ENCODE measurements at regions not wholly inside any gene's neighbourhood (a gene's known extent, or its start where the extent isn't known, plus 50 kb on each side); places are given as distances from the start of the nearest gene placed in this dataset.

DNA sequence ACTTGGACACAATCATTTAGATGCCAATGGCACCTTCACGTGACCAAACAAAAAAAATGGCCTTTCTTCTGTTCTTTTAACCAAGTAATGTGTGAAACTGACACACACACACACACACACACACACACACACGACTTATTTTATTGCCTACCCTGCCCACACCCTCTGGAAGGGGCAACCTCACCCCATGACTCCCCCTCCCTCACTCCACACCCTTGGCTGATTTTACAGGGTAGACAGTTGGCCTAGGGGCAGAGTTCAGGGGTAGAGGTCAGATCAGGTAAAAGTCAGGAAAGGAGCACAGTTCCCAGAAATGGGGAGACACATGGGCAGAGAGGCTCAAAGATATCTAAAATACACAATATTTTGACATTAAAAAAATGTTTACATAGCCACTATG lies 144.8 kb upstream of the GJB5 start:
- Histone ChIP-seq H3K4me3 (ENCODE audit: low read length) (no peak overlapping the region), H3K27me3 (replicated peaks; ENCODE audit: control insufficient read depth, insufficient read depth, low read length) (peaks cover 58% of the 10 kb centered on the region), H3K4me1 (ENCODE audit: control insufficient read depth, insufficient read depth, low read length) (no peaks in the 10 kb centered on the region), H3K36me3 (ENCODE audit: control insufficient read depth, insufficient read depth, low read length, severe bottlenecking) (no peaks in the 10 kb centered on the region), H3K9ac (ENCODE audit: low read length) (no peak overlapping the region), H3K9me3 (ENCODE audit: control insufficient read depth, low read length) (no peaks in the 10 kb centered on the region)
- DNase-seq (ENCODE audit: low read depth) = no peak

- H3K27me3 ChIP-seq (replicated peaks; ENCODE audit: control insufficient read depth, insufficient read depth, low read length) = peaks cover 59% of the 10 kb centered on the region
- no peak for DNase-seq (ENCODE audit: low read depth)
- H3K4me1 ChIP-seq (ENCODE audit: control insufficient read depth, insufficient read depth, low read length) = no peaks in the 10 kb centered on the region
- H3K9me3 ChIP-seq (ENCODE audit: control insufficient read depth, low read length) = no peaks in the 10 kb centered on the region
- no peaks in the 10 kb centered on the region for H3K36me3 ChIP-seq (ENCODE audit: control insufficient read depth, insufficient read depth, low read length, severe bottlenecking)
- H3K9ac ChIP-seq (ENCODE audit: low read length) = no peak overlapping the region
- no peak overlapping the region for H3K4me3 ChIP-seq (ENCODE audit: low read length)
These were observed 143.3 kb upstream of the GJB5 start for GRCh38 chr1:34611571-34611970.

GRCh38 chr1:34612091-34612827 lies 142.6 kb upstream of the GJB5 start:
- Histone ChIP-seq H3K27me3 (replicated peaks; ENCODE audit: control insufficient read depth, insufficient read depth, low read length) (peaks cover 59% of the 10 kb centered on the region), H3K4me1 (ENCODE audit: control insufficient read depth, insufficient read depth, low read length) (no peaks in the 10 kb centered on the region), H3K9ac (ENCODE audit: low read length) (no peak overlapping the region), H3K36me3 (ENCODE audit: control insufficient read depth, insufficient read depth, low read length, severe bottlenecking) (no peaks in the 10 kb centered on the region), H3K9me3 (ENCODE audit: control insufficient read depth, low read length) (no peaks in the 10 kb centered on the region), H3K4me3 (ENCODE audit: low read length) (no peak overlapping the region)
- no peak for DNase-seq (ENCODE audit: low read depth)

- Histone ChIP-seq H3K4me1 (ENCODE audit: control insufficient read depth, insufficient read depth, low read length) (no peaks in the 10 kb centered on the region), H3K27me3 (replicated peaks; ENCODE audit: control insufficient read depth, insufficient read depth, low read length) (peaks cover 47% of the 10 kb centered on the region), H3K9me3 (ENCODE audit: control insufficient read depth, low read length) (no peaks in the 10 kb centered on the region), H3K36me3 (ENCODE audit: control insufficient read depth, insufficient read depth, low read length, severe bottlenecking) (no peaks in the 10 kb centered on the region), H3K4me3 (ENCODE audit: low read length) (no peak overlapping the region), H3K9ac (ENCODE audit: low read length) (no peak overlapping the region)
- no peak for DNase-seq (ENCODE audit: low read depth)
These were observed 137.3 kb upstream of the GJB5 start for GRCh38 chr1:34617321-34618118.

DNA sequence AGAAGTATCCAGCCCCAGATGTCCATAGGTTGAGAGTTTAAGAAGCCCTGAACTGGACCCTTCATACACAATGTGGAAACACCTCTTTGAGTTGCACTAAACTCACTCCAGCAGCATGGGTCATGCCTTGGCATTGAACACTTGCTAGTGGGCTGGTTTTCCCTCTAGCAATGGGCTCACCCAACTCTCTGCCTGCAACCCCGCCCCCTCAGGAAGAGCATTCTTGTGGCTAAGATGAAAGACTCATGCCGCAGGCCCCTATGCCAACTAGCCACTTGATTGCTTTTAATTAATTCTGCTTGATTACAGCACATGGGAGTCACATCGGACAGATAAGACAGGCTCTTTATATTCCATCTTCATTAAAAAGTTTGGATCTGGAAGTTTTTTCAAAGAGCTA lies 136.5 kb upstream of the GJB5 start:
- H3K27me3 ChIP-seq (replicated peaks; ENCODE audit: control insufficient read depth, insufficient read depth, low read length) = peaks cover 46% of the 10 kb centered on the region
- no peaks in the 10 kb centered on the region for H3K36me3 ChIP-seq (ENCODE audit: control insufficient read depth, insufficient read depth, low read length, severe bottlenecking)
- H3K4me3 ChIP-seq (ENCODE audit: low read length) = no peak overlapping the region
- no peak overlapping the region for H3K9ac ChIP-seq (ENCODE audit: low read length)
- no peaks in the 10 kb centered on the region for H3K4me1 ChIP-seq (ENCODE audit: control insufficient read depth, insufficient read depth, low read length)
- no peaks in the 10 kb centered on the region for H3K9me3 ChIP-seq (ENCODE audit: control insufficient read depth, low read length)
- DNase-seq (ENCODE audit: low read depth) = no peak

DNA sequence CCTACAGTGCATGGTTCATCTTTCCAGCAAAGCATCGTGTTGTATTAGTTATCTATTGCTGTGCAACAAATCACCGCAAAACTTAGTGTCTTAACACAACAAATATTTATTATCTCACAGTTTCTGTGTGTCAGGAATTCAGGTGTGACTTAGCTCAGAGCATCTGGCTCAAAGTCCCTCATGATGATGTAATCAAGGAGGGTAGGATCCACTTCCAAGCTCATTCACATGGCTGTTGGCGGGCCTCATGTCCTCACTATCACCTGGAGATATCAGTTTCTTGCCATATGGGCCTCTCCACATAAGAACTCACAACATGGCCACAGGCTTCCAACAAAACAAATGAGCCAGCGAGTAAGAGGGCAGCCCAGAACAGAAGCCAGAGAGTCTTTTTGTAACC lies 135.6 kb upstream of the GJB5 start:
- no peak overlapping the region for H3K4me3 ChIP-seq (ENCODE audit: low read length)
- no peak for DNase-seq (ENCODE audit: low read depth)
- no peaks in the 10 kb centered on the region for H3K36me3 ChIP-seq (ENCODE audit: control insufficient read depth, insufficient read depth, low read length, severe bottlenecking)
- H3K9me3 ChIP-seq (ENCODE audit: control insufficient read depth, low read length) = no peaks in the 10 kb centered on the region
- H3K4me1 ChIP-seq (ENCODE audit: control insufficient read depth, insufficient read depth, low read length) = no peaks in the 10 kb centered on the region
- H3K27me3 ChIP-seq (replicated peaks; ENCODE audit: control insufficient read depth, insufficient read depth, low read length) = peaks cover 40% of the 10 kb centered on the region
- H3K9ac ChIP-seq (ENCODE audit: low read length) = no peak overlapping the region

- Histone ChIP-seq H3K36me3 (ENCODE audit: control insufficient read depth, insufficient read depth, low read length, severe bottlenecking) (no peaks in the 10 kb centered on the region), H3K4me3 (ENCODE audit: low read length) (no peak overlapping the region), H3K9me3 (ENCODE audit: control insufficient read depth, low read length) (no peaks in the 10 kb centered on the region), H3K27me3 (replicated peaks; ENCODE audit: control insufficient read depth, insufficient read depth, low read length) (peaks cover 48% of the 10 kb centered on the region), H3K9ac (ENCODE audit: low read length) (no peak overlapping the region), H3K4me1 (ENCODE audit: control insufficient read depth, insufficient read depth, low read length) (no peaks in the 10 kb centered on the region)
- no peak for DNase-seq (ENCODE audit: low read depth)
These were observed 132.9 kb upstream of the GJB5 start for GRCh38 chr1:34621916-34622315.

DNA sequence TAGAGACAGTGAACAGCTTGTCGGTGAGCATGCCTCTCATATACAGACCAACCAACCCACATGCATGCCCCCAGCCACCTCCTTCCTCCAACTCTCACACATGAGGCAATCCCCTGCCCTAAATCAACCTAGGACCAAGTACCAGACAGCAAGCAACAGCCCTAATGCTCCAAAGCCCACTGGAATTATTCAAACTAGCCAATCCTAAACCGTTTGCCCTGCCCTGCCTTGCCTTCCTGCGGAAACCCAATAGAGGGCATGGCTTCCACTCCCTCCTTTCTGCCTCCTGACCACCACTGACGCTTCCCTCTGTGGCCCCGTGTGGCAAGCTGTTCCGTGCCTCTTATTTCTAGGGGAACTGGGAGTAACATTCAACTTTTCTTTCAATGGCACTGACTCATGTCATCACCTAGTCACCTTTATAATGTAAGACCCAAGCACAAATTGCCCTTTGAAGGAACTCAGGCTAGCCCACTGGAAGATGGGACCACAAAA lies 129.3 kb upstream of the GJB5 start:
- no peaks in the 10 kb centered on the region for H3K9me3 ChIP-seq (ENCODE audit: control insufficient read depth, low read length)
- no peak overlapping the region for H3K9ac ChIP-seq (ENCODE audit: low read length)
- DNase-seq (ENCODE audit: low read depth) = no peak
- no peak overlapping the region for H3K4me3 ChIP-seq (ENCODE audit: low read length)
- no peaks in the 10 kb centered on the region for H3K36me3 ChIP-seq (ENCODE audit: control insufficient read depth, insufficient read depth, low read length, severe bottlenecking)
- H3K4me1 ChIP-seq (ENCODE audit: control insufficient read depth, insufficient read depth, low read length) = no peaks in the 10 kb centered on the region
- H3K27me3 ChIP-seq (replicated peaks; ENCODE audit: control insufficient read depth, insufficient read depth, low read length) = peaks cover 57% of the 10 kb centered on the region

- H3K27me3 ChIP-seq (replicated peaks; ENCODE audit: control insufficient read depth, insufficient read depth, low read length) = peaks cover 47% of the 10 kb centered on the region
- no peak overlapping the region for H3K4me3 ChIP-seq (ENCODE audit: low read length)
- no peaks in the 10 kb centered on the region for H3K4me1 ChIP-seq (ENCODE audit: control insufficient read depth, insufficient read depth, low read length)
- no peaks in the 10 kb centered on the region for H3K36me3 ChIP-seq (ENCODE audit: control insufficient read depth, insufficient read depth, low read length, severe bottlenecking)
- no peak for DNase-seq (ENCODE audit: low read depth)
- H3K9me3 ChIP-seq (ENCODE audit: control insufficient read depth, low read length) = no peaks in the 10 kb centered on the region
- no peak overlapping the region for H3K9ac ChIP-seq (ENCODE audit: low read length)
These were observed 127.2 kb upstream of the GJB5 start for GRCh38 chr1:34627465-34628240.

- Histone ChIP-seq H3K27me3 (replicated peaks; ENCODE audit: control insufficient read depth, insufficient read depth, low read length) (peaks cover 28% of the 10 kb centered on the region), H3K9me3 (ENCODE audit: control insufficient read depth, low read length) (no peaks in the 10 kb centered on the region), H3K36me3 (ENCODE audit: control insufficient read depth, insufficient read depth, low read length, severe bottlenecking) (no peaks in the 10 kb centered on the region), H3K4me1 (ENCODE audit: control insufficient read depth, insufficient read depth, low read length) (no peaks in the 10 kb centered on the region), H3K4me3 (ENCODE audit: low read length) (no peak overlapping the region), H3K9ac (ENCODE audit: low read length) (no peak overlapping the region)
- no peak for DNase-seq (ENCODE audit: low read depth)
These were observed 123.7 kb upstream of the GJB5 start for GRCh38 chr1:34631126-34631525.

DNA sequence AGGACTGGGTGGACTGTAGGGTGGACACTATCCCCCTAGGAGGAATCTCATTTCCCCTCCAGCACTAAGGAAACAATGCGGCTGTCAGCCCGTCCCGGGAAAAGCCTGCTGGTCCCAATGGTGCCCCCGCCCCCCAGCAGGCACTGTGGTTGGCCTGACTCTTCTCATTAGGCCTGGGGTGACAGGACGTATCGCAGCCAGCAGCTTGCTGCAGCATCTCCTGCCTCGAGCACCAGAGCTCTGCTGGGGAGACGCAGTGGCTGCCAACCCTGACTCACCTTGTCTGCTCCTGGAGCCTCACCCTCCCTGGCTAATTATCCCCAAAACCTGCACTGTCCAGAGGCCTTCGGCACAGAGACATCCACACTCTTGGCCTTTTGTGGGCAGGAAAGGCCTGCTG lies 115.1 kb upstream of the GJB5 start:
- Histone ChIP-seq H3K4me1 (ENCODE audit: control insufficient read depth, insufficient read depth, low read length) (no peaks in the 10 kb centered on the region), H3K36me3 (ENCODE audit: control insufficient read depth, insufficient read depth, low read length, severe bottlenecking) (no peaks in the 10 kb centered on the region), H3K27me3 (replicated peaks; ENCODE audit: control insufficient read depth, insufficient read depth, low read length) (peaks cover 18% of the 10 kb centered on the region), H3K4me3 (ENCODE audit: low read length) (no peak overlapping the region), H3K9ac (ENCODE audit: low read length) (no peak overlapping the region), H3K9me3 (ENCODE audit: control insufficient read depth, low read length) (no peaks in the 10 kb centered on the region)
- no peak for DNase-seq (ENCODE audit: low read depth)

Data from adipocyte (in vitro differentiated cells).